ENCODE measurements at regions not wholly inside any gene's neighbourhood (a gene's known extent, or its start where the extent isn't known, plus 50 kb on each side); places are given as distances from the start of the nearest gene placed in this dataset.

- Histone ChIP-seq H3K9me2 (ENCODE audit: insufficient read depth, low read length) (no peaks in the 10 kb centered on the region), H3K4me3 (ENCODE audit: low read length) (no peak overlapping the region), H3K9ac (ENCODE audit: low read length) (no peak overlapping the region), H2AFZ (ENCODE audit: low read depth, low read length) (no peak overlapping the region), H3K36me3 (ENCODE audit: insufficient read depth, low read length) (no peaks in the 10 kb centered on the region), H3K27ac (ENCODE audit: low read length) (no peak overlapping the region), H3K27me3 (ENCODE audit: insufficient read depth, low read depth, low read length) (no peaks in the 10 kb centered on the region), H3K9me3 (ENCODE audit: low read length) (no peaks in the 10 kb centered on the region), H4K20me1 (ENCODE audit: insufficient read depth) (no peaks in the 10 kb centered on the region), H3K79me2 (replicated peaks; ENCODE audit: insufficient read depth, low read length) (peaks cover 22% of the 10 kb centered on the region), H3F3A (ENCODE audit: insufficient read depth, low read length, poor library complexity, severe bottlenecking) (no peaks in the 10 kb centered on the region), H3K4me2 (ENCODE audit: low read length) (no peak overlapping the region)
- TF ChIP-seq POLR2AphosphoS5 (IDR thresholded peaks at IDR 0.05): no peak
- TF ChIP-seq SMC3 (conservative IDR thresholded peaks at IDR 0.05; ENCODE audit: poor library complexity): no peak
- no peak for TF ChIP-seq CTCF (IDR thresholded peaks at IDR 0.05; ENCODE audit: poor library complexity, severe bottlenecking)
- TF ChIP-seq EP300 (conservative IDR thresholded peaks at IDR 0.05; ENCODE audit: poor library complexity, severe bottlenecking): no peak
- no peak for TF ChIP-seq TAF1 (IDR thresholded peaks at IDR 0.05; ENCODE audit: low read depth)
These were observed 68.6 kb downstream of the RGS12 start for GRCh38 chr4:3361406-3361805.

- Histone ChIP-seq H3F3A (ENCODE audit: insufficient read depth, low read length, poor library complexity, severe bottlenecking) (no peaks in the 10 kb centered on the region), H3K36me3 (ENCODE audit: insufficient read depth, low read length) (no peaks in the 10 kb centered on the region), H4K20me1 (ENCODE audit: insufficient read depth) (no peaks in the 10 kb centered on the region)
These were observed 69.1 kb downstream of the RGS12 start for GRCh38 chr4:3361896-3362295.

More at GRCh38 chr4:3361896-3362295, 69.1 kb downstream of the RGS12 start:
- Histone ChIP-seq H3K4me3 (ENCODE audit: low read length) (no peak overlapping the region), H3K9me2 (ENCODE audit: insufficient read depth, low read length) (no peaks in the 10 kb centered on the region), H3K9ac (ENCODE audit: low read length) (no peak overlapping the region), H3K9me3 (ENCODE audit: low read length) (no peaks in the 10 kb centered on the region), H3K79me2 (replicated peaks; ENCODE audit: insufficient read depth, low read length) (peaks cover 22% of the 10 kb centered on the region), H3K27ac (ENCODE audit: low read length) (no peak overlapping the region), H3K27me3 (ENCODE audit: insufficient read depth, low read depth, low read length) (no peaks in the 10 kb centered on the region), H3K4me2 (ENCODE audit: low read length) (no peak overlapping the region), H2AFZ (ENCODE audit: low read depth, low read length) (no peak overlapping the region)
- TF ChIP-seq EZH2 (IDR thresholded peaks at IDR 0.05; ENCODE audit: borderline replicate concordance, insufficient read depth, low read length, poor library complexity, severe bottlenecking): no peak
- TF ChIP-seq POLR2AphosphoS5 (IDR thresholded peaks at IDR 0.05): no peak
- TF ChIP-seq RAD21 (conservative IDR thresholded peaks at IDR 0.05): no peak
- TF ChIP-seq MXI1 (conservative IDR thresholded peaks at IDR 0.05; ENCODE audit: poor library complexity, severe bottlenecking): no peak
- no peak for TF ChIP-seq EP300 (conservative IDR thresholded peaks at IDR 0.05; ENCODE audit: poor library complexity, severe bottlenecking)
- no peak for TF ChIP-seq REST (IDR thresholded peaks at IDR 0.05; ENCODE audit: borderline replicate concordance)
- no peak for TF ChIP-seq SMC3 (conservative IDR thresholded peaks at IDR 0.05; ENCODE audit: poor library complexity)
- TF ChIP-seq TAF1 (IDR thresholded peaks at IDR 0.05; ENCODE audit: low read depth): no peak
- no peak for TF ChIP-seq CTCF (IDR thresholded peaks at IDR 0.05; ENCODE audit: poor library complexity, severe bottlenecking)

Data from neural cell (in vitro differentiated cells).